Ovary (tissue), 3 donors: ENCODE measurements at regions not wholly inside any gene's neighbourhood (a gene's known extent, or its start where the extent isn't known, plus 50 kb on each side); places are given as distances from the start of the nearest gene placed in this dataset.

ENCODE experiments used
- EP300 ChIP-seq: sonication (generic); formaldehyde crosslinking; IDR thresholded peaks from one replicate; pipeline ENCODE4 v1.6.1; 2017; ENCODE audit warnings: antibody characterized with exemption
- POLR2A ChIP-seq: fragments of 450-650 bp; IDR thresholded peaks from one replicate; pipeline ENCODE4 v1.6.1; 2017; ENCODE audit warnings: antibody characterized with exemption, mild to moderate bottlenecking, moderate library complexity
- TF ChIP-seq, protein P1 (sequence below), 3 donors: fragments of 450-650 bp in 2 of 3; fragments of 200-600 bp in 1 of 3; IDR thresholded peaks; one replicate each; pipeline versions ENCODE4 v1.5.1 to v1.8.0; 2016 to 2022; ENCODE audit warnings: antibody characterized with exemption in 3 of 3, mild to moderate bottlenecking in 1 of 3
- donor health status: DM: no; HTN: no; CAD: no.

GRCh38 chr2:17441790-17442189 is 76.5 kb downstream of the RAD51AP2 start:
- TF ChIP-seq, protein P1, sequence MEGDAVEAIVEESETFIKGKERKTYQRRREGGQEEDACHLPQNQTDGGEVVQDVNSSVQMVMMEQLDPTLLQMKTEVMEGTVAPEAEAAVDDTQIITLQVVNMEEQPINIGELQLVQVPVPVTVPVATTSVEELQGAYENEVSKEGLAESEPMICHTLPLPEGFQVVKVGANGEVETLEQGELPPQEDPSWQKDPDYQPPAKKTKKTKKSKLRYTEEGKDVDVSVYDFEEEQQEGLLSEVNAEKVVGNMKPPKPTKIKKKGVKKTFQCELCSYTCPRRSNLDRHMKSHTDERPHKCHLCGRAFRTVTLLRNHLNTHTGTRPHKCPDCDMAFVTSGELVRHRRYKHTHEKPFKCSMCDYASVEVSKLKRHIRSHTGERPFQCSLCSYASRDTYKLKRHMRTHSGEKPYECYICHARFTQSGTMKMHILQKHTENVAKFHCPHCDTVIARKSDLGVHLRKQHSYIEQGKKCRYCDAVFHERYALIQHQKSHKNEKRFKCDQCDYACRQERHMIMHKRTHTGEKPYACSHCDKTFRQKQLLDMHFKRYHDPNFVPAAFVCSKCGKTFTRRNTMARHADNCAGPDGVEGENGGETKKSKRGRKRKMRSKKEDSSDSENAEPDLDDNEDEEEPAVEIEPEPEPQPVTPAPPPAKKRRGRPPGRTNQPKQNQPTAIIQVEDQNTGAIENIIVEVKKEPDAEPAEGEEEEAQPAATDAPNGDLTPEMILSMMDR (IDR thresholded peaks at IDR 0.05): no peak
- no peak for TF ChIP-seq POLR2A
- no peak for TF ChIP-seq EP300
